Activated CD4-positive, alpha-beta T cell treated with anti-CD3 and anti-CD28 coated beads for 36 hours (primary cell): ENCODE measurements at regions not wholly inside any gene's neighbourhood (a gene's known extent, or its start where the extent isn't known, plus 50 kb on each side); places are given as distances from the start of the nearest gene placed in this dataset.

Experiments
- ATAC-seq: fragments of 200-7000 bp; cut with Tn5 transposase; one replicate; pipeline ENCODE4 v1.10.0; 2021; ENCODE audit warnings: mild to moderate bottlenecking, moderate library complexity
- CTCF ChIA-PET: fragments of 350-600 bp; sonication (Branson Sonifier 250); formaldehyde crosslinking; loops from one replicate; lab custom pipeline; 2021; ENCODE audit warnings: antibody characterized with exemption; lab: Charles Lee
- POLR2A ChIA-PET: fragments of 350-600 bp; sonication (Branson Sonifier 250); formaldehyde crosslinking; loops from one replicate; lab custom pipeline; 2021; ENCODE audit warnings: antibody characterized with exemption, inconsistent platforms; lab: Charles Lee
- DNase-seq: peaks from one replicate; pipeline ENCODE4 v3.0.0-alpha.2; 2020
- H3K27ac Mint-ChIP-seq: one replicate; pipeline ENCODE4 v1.8.0; 2021; ENCODE audit warnings: mixed read lengths
- H3K27me3 Mint-ChIP-seq: one replicate; pipeline ENCODE4 v1.8.0; 2021; ENCODE audit warnings: mixed read lengths
- H3K36me3 Mint-ChIP-seq: one replicate; pipeline ENCODE4 v1.8.0; 2021; ENCODE audit warnings: low read depth, mixed read lengths
- H3K4me1 Mint-ChIP-seq: one replicate; pipeline ENCODE4 v1.8.0; 2021; ENCODE audit warnings: mixed read lengths
- H3K4me3 Mint-ChIP-seq: one replicate; pipeline ENCODE4 v1.8.0; 2021; ENCODE audit warnings: mild to moderate bottlenecking, moderate library complexity, mixed read lengths
- H3K9me3 Mint-ChIP-seq: one replicate; pipeline ENCODE4 v1.8.0; 2021; ENCODE audit warnings: low read depth, mixed read lengths
- intact Hi-C, 2 experiments: fragments of 100-400 bp; cut with DNase I in 1 of 2; cut with micrococcal nuclease in 1 of 2; formaldehyde crosslinking; loops; one replicate each; pipeline versions ENCODE4 v1.14.2 to v1.15.1; 2022 to 2024; cut with DNase I, micrococcal nuclease

- no peaks in the 10 kb centered on the region for H3K27me3 Mint-ChIP-seq
- H3K9me3 Mint-ChIP-seq, result peaks cover 3% of the 10 kb centered on the region
- CTCF ChIA-PET, result no interaction called here
- DNase-seq, result no peak
- H3K27ac Mint-ChIP-seq, result no peak overlapping the region
- intact Hi-C loops, result no loop called here
- POLR2A ChIA-PET, result no interaction called here
- H3K4me1 Mint-ChIP-seq, result no peaks in the 10 kb centered on the region
- no peak overlapping the region for H3K4me3 Mint-ChIP-seq
- H3K36me3 Mint-ChIP-seq, result no peaks in the 10 kb centered on the region
- no peak for ATAC-seq
Observed at GRCh38 chr6:133026705-133027104, 212.3 kb downstream of the RPS12 start.

- H3K27me3 Mint-ChIP-seq, result peaks cover 2% of the 10 kb centered on the region
- intact Hi-C loops, result no loop called here
- ChIA-PET POLR2A (interaction anchor here (0.5 kb wide), 1 partner anchor 218 kb away, joined by 8 read pairs; no protein-coding TSS in a partner anchor), CTCF (interaction anchor here (0.6 kb wide), 1 partner anchor 16 kb away, joined by 3 read pairs; no protein-coding TSS in a partner anchor)
- no peaks in the 10 kb centered on the region for H3K36me3 Mint-ChIP-seq
- H3K27ac Mint-ChIP-seq, result no peak overlapping the region
- no peaks in the 10 kb centered on the region for H3K9me3 Mint-ChIP-seq
- H3K4me3 Mint-ChIP-seq, result no peak overlapping the region
- DNase-seq, result no peak
- no peaks in the 10 kb centered on the region for H3K4me1 Mint-ChIP-seq
- no peak for ATAC-seq
Observed at GRCh38 chr6:133033263-133033662, 207.9 kb upstream of the EYA4 start.

GRCh38 chr6:133034509-133035206 is 206.5 kb upstream of the EYA4 start:
- intact Hi-C loops, result no loop called here
- Mint-ChIP-seq H3K9me3 (no peaks in the 10 kb centered on the region), H3K4me3 (no peak overlapping the region), H3K27ac (no peak overlapping the region), H3K36me3 (no peaks in the 10 kb centered on the region), H3K27me3 (peaks cover 2% of the 10 kb centered on the region), H3K4me1 (no peaks in the 10 kb centered on the region)
- no peak for DNase-seq
- ChIA-PET POLR2A (no interaction called here), CTCF (no interaction called here)
- ATAC-seq, result no peak

- H3K4me3 Mint-ChIP-seq, result no peak overlapping the region
- no peak for ATAC-seq
Observed at GRCh38 chr6:133040094-133040802, 200.9 kb upstream of the EYA4 start.

GRCh38 chr6:133040803-133041419 is 200.2 kb upstream of the EYA4 start:
- intact Hi-C loops, result no loop called here
- H3K27ac Mint-ChIP-seq, result no peak overlapping the region
- DNase-seq, result no peak

More at GRCh38 chr6:133040094-133040802, 200.9 kb upstream of the EYA4 start:
- H3K27me3 Mint-ChIP-seq, result peaks cover 4% of the 10 kb centered on the region
- DNase-seq, result no peak
- intact Hi-C loops, result no loop called here
- CTCF ChIA-PET, result interaction anchor here (2.3 kb wide), 1 partner anchor 78 kb away, joined by 5 read pairs; no protein-coding TSS in a partner anchor
- POLR2A ChIA-PET, result no interaction called here
- H3K36me3 Mint-ChIP-seq, result no peaks in the 10 kb centered on the region
- no peaks in the 10 kb centered on the region for H3K4me1 Mint-ChIP-seq
- H3K27ac Mint-ChIP-seq, result no peak overlapping the region
- H3K9me3 Mint-ChIP-seq, result no peaks in the 10 kb centered on the region

GRCh38 chr6:133042550-133043120 is 198.5 kb upstream of the EYA4 start:
- ATAC-seq (no peak), DNase-seq (no peak)
- H3K9me3 Mint-ChIP-seq, result no peaks in the 10 kb centered on the region
- ChIA-PET POLR2A (no interaction called here), CTCF (no interaction called here)
- H3K36me3 Mint-ChIP-seq, result no peaks in the 10 kb centered on the region
- no peak overlapping the region for H3K27ac Mint-ChIP-seq
- H3K4me1 Mint-ChIP-seq, result no peaks in the 10 kb centered on the region
- no peak overlapping the region for H3K4me3 Mint-ChIP-seq
- intact Hi-C loops, result no loop called here
- peaks cover 4% of the 10 kb centered on the region for H3K27me3 Mint-ChIP-seq

More at GRCh38 chr6:133040803-133041419, 200.2 kb upstream of the EYA4 start:
- Mint-ChIP-seq H3K36me3 (no peaks in the 10 kb centered on the region), H3K9me3 (no peaks in the 10 kb centered on the region), H3K27me3 (peaks cover 4% of the 10 kb centered on the region), H3K4me3 (no peak overlapping the region), H3K4me1 (no peaks in the 10 kb centered on the region)
- CTCF ChIA-PET, result interaction anchor here (0.9 to 2.3 kb wide), 2 partner anchors 78 to 566 kb away, joined by 3 to 5 read pairs; no protein-coding TSS in a partner anchor
- POLR2A ChIA-PET, result no interaction called here
- no peak for ATAC-seq

- DNase-seq (no peak), ATAC-seq (no peak)
- H3K27me3 Mint-ChIP-seq, result peaks cover 7% of the 10 kb centered on the region
- ChIA-PET POLR2A (no interaction called here), CTCF (no interaction called here)
- no peaks in the 10 kb centered on the region for H3K4me1 Mint-ChIP-seq
- H3K36me3 Mint-ChIP-seq, result no peaks in the 10 kb centered on the region
- H3K27ac Mint-ChIP-seq, result no peak overlapping the region
- H3K4me3 Mint-ChIP-seq, result no peak overlapping the region
- no peaks in the 10 kb centered on the region for H3K9me3 Mint-ChIP-seq
- intact Hi-C loops, result no loop called here
Observed at GRCh38 chr6:133046576-133046975, 194.6 kb upstream of the EYA4 start.

GRCh38 chr6:133047065-133047665 is 194.0 kb upstream of the EYA4 start:
- Mint-ChIP-seq H3K27ac (no peak overlapping the region), H3K4me1 (no peaks in the 10 kb centered on the region), H3K4me3 (no peak overlapping the region), H3K27me3 (peaks cover 4% of the 10 kb centered on the region), H3K36me3 (no peaks in the 10 kb centered on the region), H3K9me3 (no peaks in the 10 kb centered on the region)
- DNase-seq (no peak), ATAC-seq (no peak)
- ChIA-PET CTCF (no interaction called here), POLR2A (no interaction called here)
- intact Hi-C loops, result no loop called here

GRCh38 chr6:133047706-133048105 is 193.5 kb upstream of the EYA4 start:
- Mint-ChIP-seq H3K36me3 (no peaks in the 10 kb centered on the region), H3K4me3 (no peak overlapping the region), H3K27me3 (peaks cover 4% of the 10 kb centered on the region), H3K9me3 (no peaks in the 10 kb centered on the region), H3K27ac (no peak overlapping the region), H3K4me1 (no peaks in the 10 kb centered on the region)
- no peak for ATAC-seq
- CTCF ChIA-PET, result no interaction called here
- intact Hi-C loops, result no loop called here
- no peak for DNase-seq
- POLR2A ChIA-PET, result no interaction called here

- ChIA-PET POLR2A (no interaction called here), CTCF (no interaction called here)
- no peaks in the 10 kb centered on the region for H3K36me3 Mint-ChIP-seq
- DNase-seq (no peak), ATAC-seq (no peak)
- no peaks in the 10 kb centered on the region for H3K9me3 Mint-ChIP-seq
- H3K27ac Mint-ChIP-seq, result no peak overlapping the region
- peaks cover 5% of the 10 kb centered on the region for H3K27me3 Mint-ChIP-seq
- no peak overlapping the region for H3K4me3 Mint-ChIP-seq
- intact Hi-C loops, result no loop called here
- H3K4me1 Mint-ChIP-seq, result no peaks in the 10 kb centered on the region
Observed at GRCh38 chr6:133051240-133051639, 189.9 kb upstream of the EYA4 start.

GRCh38 chr6:133052465-133052864 is 188.7 kb upstream of the EYA4 start:
- H3K4me1 Mint-ChIP-seq, result no peaks in the 10 kb centered on the region
- CTCF ChIA-PET, result no interaction called here
- no peak for DNase-seq
- no peak overlapping the region for H3K27ac Mint-ChIP-seq
- ATAC-seq, result no peak
- POLR2A ChIA-PET, result no interaction called here
- H3K36me3 Mint-ChIP-seq, result no peaks in the 10 kb centered on the region
- intact Hi-C loops, result no loop called here
- no peak overlapping the region for H3K4me3 Mint-ChIP-seq
- no peaks in the 10 kb centered on the region for H3K9me3 Mint-ChIP-seq
- peaks cover 5% of the 10 kb centered on the region for H3K27me3 Mint-ChIP-seq
